ENCODE measurements at regions not wholly inside any gene's neighbourhood (a gene's known extent, or its start where the extent isn't known, plus 50 kb on each side); places are given as distances from the start of the nearest gene placed in this dataset.

DNA sequence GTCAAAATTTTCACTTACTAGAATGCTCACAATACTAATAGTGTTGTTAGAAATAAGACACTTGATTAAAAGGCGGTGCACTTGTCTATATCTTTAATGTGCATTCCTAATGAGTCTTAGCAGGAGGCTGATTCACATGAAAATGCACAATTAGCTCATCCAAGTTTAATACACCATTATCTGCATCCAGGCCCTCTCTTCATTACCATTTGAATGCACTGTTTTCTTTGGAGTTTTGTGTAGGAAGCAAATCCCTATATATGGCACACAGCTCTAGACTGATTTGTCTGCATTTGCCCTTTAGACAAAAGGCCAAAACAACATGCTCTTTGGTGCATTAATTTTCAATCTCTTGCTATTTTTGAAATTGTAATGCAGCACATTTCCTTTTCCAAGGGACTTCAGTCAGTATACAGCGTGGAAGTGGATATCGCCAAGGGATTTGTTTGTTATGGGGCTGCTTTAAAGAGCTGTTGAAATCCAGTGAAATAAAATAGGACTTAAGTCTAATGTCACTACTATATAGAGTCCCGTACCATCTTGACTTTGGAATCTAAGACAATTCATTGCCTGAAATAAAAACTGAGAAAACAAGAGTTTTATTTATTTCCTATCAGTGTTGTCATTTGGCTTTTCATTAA is 257.6 kb upstream of the CPHXL start:
- no peaks in the 10 kb centered on the region for H3K27me3 ChIP-seq (replicated peaks in 1 of 4; ENCODE audit: control extremely low read depth in 1 of 4, control insufficient read depth in 3 of 4, insufficient read depth in 4 of 4, low read length in 3 of 4)
- no peaks in the 10 kb centered on the region for H3K79me2 ChIP-seq (ENCODE audit: control insufficient read depth, insufficient read depth, low read length)
- H3K36me3 ChIP-seq (replicated peaks in 1 of 2; ENCODE audit: control extremely low read depth in 1 of 2, control insufficient read depth in 1 of 2, extremely low read depth in 1 of 2, insufficient read depth in 2 of 2, low read length in 1 of 2) = no peaks in the 10 kb centered on the region
- Mint-ChIP-seq H3K9me3 (ENCODE audit: insufficient read depth) (no peaks in the 10 kb centered on the region), H3K4me1 (no peaks in the 10 kb centered on the region), H3K27ac (no peak overlapping the region), H3K4me3 (no peak overlapping the region), H3K27me3 (no peaks in the 10 kb centered on the region)
- no CpG with 5 or more reads among the region's 4 CpGs for WGBS (ENCODE audit: insufficient coverage)
- no peak overlapping the region for H3K4me2 ChIP-seq (replicated peaks; ENCODE audit: low read depth, low read length, poor library complexity, severe bottlenecking)
- ChIA-PET POLR2A (no interaction called here), CTCF (no interaction called here)
- H4K20me1 ChIP-seq (ENCODE audit: control insufficient read depth, insufficient read depth, low read length, poor library complexity, severe bottlenecking) = no peaks in the 10 kb centered on the region
- H3K9ac ChIP-seq (ENCODE audit: low read length) = no peak overlapping the region
- no peak overlapping the region for H3K27ac ChIP-seq (ENCODE audit: low read length in 2 of 2)
- intact Hi-C loops (cut with micrococcal nuclease) = no loop called here
- H3K4me3 ChIP-seq (ENCODE audit: control extremely low read depth in 1 of 5, extremely low read depth in 1 of 5, insufficient read depth in 1 of 5, low read depth in 2 of 5, low read length in 4 of 5) = no peak overlapping the region
- no peak for TF ChIP-seq EZH2 (IDR thresholded peaks at IDR 0.05; ENCODE audit: borderline replicate concordance, insufficient read depth, low read depth, low read length, poor library complexity, severe bottlenecking)
- TF ChIP-seq, protein P1, sequence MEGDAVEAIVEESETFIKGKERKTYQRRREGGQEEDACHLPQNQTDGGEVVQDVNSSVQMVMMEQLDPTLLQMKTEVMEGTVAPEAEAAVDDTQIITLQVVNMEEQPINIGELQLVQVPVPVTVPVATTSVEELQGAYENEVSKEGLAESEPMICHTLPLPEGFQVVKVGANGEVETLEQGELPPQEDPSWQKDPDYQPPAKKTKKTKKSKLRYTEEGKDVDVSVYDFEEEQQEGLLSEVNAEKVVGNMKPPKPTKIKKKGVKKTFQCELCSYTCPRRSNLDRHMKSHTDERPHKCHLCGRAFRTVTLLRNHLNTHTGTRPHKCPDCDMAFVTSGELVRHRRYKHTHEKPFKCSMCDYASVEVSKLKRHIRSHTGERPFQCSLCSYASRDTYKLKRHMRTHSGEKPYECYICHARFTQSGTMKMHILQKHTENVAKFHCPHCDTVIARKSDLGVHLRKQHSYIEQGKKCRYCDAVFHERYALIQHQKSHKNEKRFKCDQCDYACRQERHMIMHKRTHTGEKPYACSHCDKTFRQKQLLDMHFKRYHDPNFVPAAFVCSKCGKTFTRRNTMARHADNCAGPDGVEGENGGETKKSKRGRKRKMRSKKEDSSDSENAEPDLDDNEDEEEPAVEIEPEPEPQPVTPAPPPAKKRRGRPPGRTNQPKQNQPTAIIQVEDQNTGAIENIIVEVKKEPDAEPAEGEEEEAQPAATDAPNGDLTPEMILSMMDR (IDR thresholded peaks at IDR 0.05) = no peak
- DNase-seq (no peak), ATAC-seq (ENCODE audit: low read depth) (no peak)
- no peaks in the 10 kb centered on the region for H3K4me1 ChIP-seq (ENCODE audit: control insufficient read depth in 2 of 2, insufficient read depth in 2 of 2, low read length in 2 of 2)
- no peak overlapping the region for H2AFZ ChIP-seq (ENCODE audit: insufficient read depth, low read depth, low read length, poor library complexity, severe bottlenecking)
- no peaks in the 10 kb centered on the region for H3K9me3 ChIP-seq (ENCODE audit: control extremely low read depth in 1 of 3, control insufficient read depth in 2 of 3, insufficient read depth in 1 of 3, low read length in 2 of 3)

DNA sequence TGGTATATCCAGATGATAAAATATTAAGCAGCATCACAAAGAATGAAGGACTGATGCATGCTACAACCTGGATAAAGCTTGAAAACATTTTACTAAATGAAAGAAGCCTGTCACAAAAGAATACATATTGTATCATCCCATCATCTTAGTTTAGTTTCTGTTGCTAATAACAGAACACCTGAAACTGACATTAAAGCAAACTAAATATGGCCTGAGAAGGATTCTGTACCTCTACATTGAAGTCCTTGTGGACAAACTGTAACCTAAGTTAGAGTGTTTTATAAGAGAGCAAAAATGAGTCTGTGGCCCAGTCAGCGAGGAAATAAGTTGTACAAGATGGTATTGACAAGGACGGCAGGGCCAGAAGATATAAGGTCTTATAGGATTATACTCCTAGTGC is 261.0 kb upstream of the CPHXL start:
- ATAC-seq (ENCODE audit: low read depth) (no peak), DNase-seq (no peak)
- ChIA-PET CTCF (no interaction called here), POLR2A (no interaction called here)
- 80% methylated on average over 2 of the region's 2 CpGs for WGBS (ENCODE audit: insufficient coverage)
- Histone ChIP-seq H3K79me2 (ENCODE audit: control insufficient read depth, insufficient read depth, low read length) (no peaks in the 10 kb centered on the region), H3K27ac (ENCODE audit: low read length in 2 of 2) (no peak overlapping the region), H3K9me3 (ENCODE audit: control extremely low read depth in 1 of 3, control insufficient read depth in 2 of 3, insufficient read depth in 1 of 3, low read length in 2 of 3) (no peaks in the 10 kb centered on the region), H3K36me3 (replicated peaks in 1 of 2; ENCODE audit: control extremely low read depth in 1 of 2, control insufficient read depth in 1 of 2, extremely low read depth in 1 of 2, insufficient read depth in 2 of 2, low read length in 1 of 2) (no peaks in the 10 kb centered on the region), H2AFZ (ENCODE audit: insufficient read depth, low read depth, low read length, poor library complexity, severe bottlenecking) (no peak overlapping the region), H3K4me2 (replicated peaks; ENCODE audit: low read depth, low read length, poor library complexity, severe bottlenecking) (no peak overlapping the region), H4K20me1 (ENCODE audit: control insufficient read depth, insufficient read depth, low read length, poor library complexity, severe bottlenecking) (no peaks in the 10 kb centered on the region), H3K27me3 (replicated peaks in 1 of 4; ENCODE audit: control extremely low read depth in 1 of 4, control insufficient read depth in 3 of 4, insufficient read depth in 4 of 4, low read length in 3 of 4) (no peaks in the 10 kb centered on the region), H3K4me1 (ENCODE audit: control insufficient read depth in 2 of 2, insufficient read depth in 2 of 2, low read length in 2 of 2) (no peaks in the 10 kb centered on the region), H3K9ac (ENCODE audit: low read length) (no peak overlapping the region), H3K4me3 (ENCODE audit: control extremely low read depth in 1 of 5, extremely low read depth in 1 of 5, insufficient read depth in 1 of 5, low read depth in 2 of 5, low read length in 4 of 5) (no peak overlapping the region)
- Mint-ChIP-seq H3K27ac (no peak overlapping the region), H3K4me1 (no peaks in the 10 kb centered on the region), H3K4me3 (no peak overlapping the region), H3K27me3 (no peaks in the 10 kb centered on the region), H3K9me3 (ENCODE audit: insufficient read depth) (no peaks in the 10 kb centered on the region)
- intact Hi-C loops (cut with micrococcal nuclease) = no loop called here
- TF ChIP-seq, protein P1 (IDR thresholded peaks at IDR 0.05) = no peak
- TF ChIP-seq EZH2 (IDR thresholded peaks at IDR 0.05; ENCODE audit: borderline replicate concordance, insufficient read depth, low read depth, low read length, poor library complexity, severe bottlenecking) = no peak

All from B cell (primary cell).